ENCODE measurements at regions not wholly inside any gene's neighbourhood (a gene's known extent, or its start where the extent isn't known, plus 50 kb on each side); places are given as distances from the start of the nearest gene placed in this dataset.
"Not testable (repeated sequence)": the region's sequence is repeated elsewhere in the genome, so short reads cannot be mapped to it uniquely, and the experiment has no call there.

DNA sequence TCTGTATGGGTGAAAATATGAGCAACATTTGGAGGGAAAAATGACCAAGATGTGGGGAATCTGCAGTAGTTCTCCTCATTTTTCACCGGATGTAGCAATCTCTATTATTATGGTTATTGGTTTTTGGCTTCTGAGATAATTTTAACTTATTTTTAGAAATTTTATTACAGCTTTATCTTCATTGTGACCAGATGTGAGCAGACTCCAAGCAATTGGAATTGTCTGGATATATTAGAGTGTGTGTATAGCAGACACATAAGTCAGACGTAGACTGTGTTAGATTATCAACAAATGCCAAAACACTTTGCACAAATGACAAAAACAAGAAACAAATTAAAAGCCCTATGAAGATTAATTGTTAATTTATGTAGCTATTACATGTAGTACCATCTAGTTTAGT is 249.1 kb downstream of the DNAJB9 start:
- no peak for DNase-seq

GRCh38 chr7:108824840-108825580 is 255.3 kb downstream of the DNAJB9 start:
- peak; percentile 26 for DNase-seq

- no peak for DNase-seq
These were observed 255.9 kb downstream of the DNAJB9 start for GRCh38 chr7:108825581-108825909.

DNA sequence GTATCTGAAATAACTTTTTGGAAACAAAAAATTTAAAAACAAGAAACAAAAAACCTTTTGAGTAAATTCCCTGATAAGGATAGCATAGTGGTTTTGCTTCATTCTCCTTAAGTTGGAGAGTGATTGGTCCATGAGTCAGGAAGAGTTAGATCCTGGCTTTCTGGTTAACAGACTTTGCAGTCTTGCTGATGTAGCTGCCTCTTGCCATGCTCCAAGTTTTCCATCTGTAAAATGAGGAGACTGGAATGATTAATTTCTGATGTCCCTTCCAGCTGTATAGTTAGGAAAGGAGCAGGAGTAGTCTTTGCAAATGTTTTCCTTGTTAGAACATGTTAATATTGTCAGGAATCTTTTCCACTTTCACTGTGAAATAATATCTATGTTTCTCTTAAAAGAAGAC is 266.6 kb downstream of the DNAJB9 start:
- no peak for DNase-seq

DNA sequence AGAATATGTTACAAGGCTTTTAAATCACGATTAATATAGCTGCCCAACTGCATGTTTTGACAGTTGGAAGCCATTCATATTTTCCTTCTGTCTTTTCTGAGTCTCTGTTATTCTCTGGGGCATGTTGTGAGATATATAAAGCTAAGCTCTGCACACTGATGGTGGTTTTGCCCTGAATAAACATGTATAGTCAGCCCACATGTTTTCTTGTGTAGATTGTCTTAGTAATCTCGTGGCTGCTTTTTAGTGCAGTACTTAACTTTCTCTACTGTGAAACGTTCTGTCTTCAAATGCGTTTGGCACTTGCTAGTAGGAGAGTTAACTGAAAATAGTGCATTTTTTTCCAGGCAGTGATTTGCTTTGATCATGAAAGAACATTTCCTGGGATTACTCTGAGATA is 268.5 kb downstream of the DNAJB9 start:
- no peak for DNase-seq

DNA sequence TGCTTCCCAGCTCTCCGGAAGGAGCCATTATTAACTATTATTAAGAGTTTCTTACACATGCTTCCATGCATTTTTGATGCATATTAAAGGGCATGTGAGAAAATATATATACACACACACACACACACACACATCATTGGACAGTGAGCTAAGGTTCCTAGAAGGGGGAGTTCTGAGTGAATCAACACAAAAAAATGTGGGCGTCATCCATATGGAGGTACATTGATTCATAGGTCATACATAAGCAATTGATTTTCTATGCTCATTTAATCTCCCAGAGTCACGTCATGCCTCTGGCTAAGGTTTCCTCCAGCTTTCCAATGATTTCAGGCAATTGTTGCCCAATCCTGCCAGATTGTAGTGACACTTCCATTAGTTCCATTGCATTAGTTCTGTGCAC is 269.4 kb downstream of the DNAJB9 start:
- peak; percentile 10 for DNase-seq

DNA sequence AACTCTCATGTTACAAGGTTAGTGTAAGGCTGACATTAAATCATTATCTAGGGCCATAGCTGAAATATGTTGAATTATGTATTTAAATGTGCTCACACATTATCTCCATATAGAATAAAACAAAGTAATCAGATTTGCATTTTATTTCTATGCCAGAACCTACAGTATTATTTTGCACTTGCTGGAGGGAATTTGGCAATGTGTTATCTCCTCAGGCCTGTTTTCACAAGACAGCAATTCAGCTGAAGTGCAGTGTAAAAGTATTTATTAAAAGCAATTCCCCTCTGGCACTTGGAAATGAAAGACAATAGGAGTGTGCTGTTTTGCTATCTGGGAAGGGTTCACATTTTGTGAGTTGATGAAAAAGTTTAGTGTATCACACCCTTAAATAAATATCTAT is 276.3 kb downstream of the DNAJB9 start:
- no peak for DNase-seq

- DNase-seq: no peak
These were observed 276.8 kb downstream of the DNAJB9 start for GRCh38 chr7:108846471-108846870.

- DNase-seq: no peak
These were observed 278.8 kb downstream of the DNAJB9 start for GRCh38 chr7:108848486-108848885.

DNA sequence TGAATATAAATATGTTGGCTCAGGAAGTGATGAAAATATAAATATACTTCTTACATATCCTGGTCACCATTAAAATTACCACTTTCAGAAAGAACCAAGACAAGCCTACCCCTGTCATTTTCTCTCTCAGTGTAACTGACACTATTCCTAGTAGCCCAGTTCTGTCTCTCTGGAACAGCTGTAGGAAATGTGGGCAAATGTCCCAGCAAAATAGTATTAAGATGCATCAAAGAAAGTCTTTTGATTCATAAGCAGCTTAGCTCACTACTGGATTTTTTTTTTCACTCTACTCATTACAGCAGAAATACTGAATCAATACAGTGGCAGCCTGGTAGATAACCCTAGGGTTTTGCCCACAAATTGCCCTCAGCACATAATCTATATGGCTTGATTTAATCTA is 290.9 kb downstream of the DNAJB9 start:
- DNase-seq: no peak

- DNase-seq: no peak
These were observed 291.4 kb downstream of the DNAJB9 start for GRCh38 chr7:108861071-108861470.

DNA sequence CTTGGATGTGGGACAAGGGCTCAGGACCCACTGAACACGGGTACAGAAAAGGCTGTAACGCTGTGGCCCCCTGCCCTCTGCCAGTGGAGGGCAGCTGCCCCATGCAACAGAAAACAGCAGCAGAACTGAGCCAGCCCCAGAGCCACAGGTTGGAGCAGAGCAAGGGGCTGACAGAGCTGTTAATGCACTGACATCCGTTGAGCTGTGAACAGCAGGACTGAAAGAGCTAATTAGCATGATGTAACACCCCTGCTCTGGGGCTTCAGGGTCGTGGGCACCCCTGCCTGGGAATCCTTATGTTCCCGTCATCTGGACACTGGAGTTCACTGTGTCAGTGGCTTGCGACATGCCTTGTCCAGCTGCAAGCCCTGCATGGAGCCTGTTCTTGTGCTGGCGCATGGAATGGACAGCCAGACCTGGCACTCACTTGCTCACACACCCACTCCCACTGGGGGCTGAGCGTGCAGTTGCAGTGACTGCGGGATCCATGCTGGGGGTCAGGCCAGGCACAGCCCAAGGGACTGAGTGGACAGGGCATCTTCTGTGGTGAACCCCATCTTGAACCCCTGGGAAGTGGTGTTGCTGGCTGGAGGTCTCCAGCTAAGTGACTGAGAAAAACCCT is 293.7 kb downstream of the DNAJB9 start:
- DNase-seq: no peak

DNA sequence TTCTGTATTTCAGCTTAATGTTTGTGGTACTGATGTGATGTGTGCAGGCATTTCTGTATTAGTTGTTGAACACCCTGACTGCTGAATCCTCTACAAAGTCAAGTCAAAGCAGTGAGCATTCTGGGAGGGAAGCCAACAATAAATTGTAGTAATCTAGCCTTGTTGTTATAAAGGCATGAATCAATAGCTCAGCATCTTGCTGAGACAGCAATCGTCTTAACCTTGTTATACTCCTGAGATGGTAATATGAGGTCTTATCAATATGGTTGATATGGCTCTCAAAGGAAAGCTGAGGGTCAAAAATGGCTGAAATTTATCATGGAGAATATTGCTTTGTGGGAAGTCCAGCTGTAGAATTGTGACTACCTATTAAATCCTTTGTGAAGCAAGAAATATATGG is 299.4 kb downstream of the DNAJB9 start:
- DNase-seq: no peak

- peak; percentile 3 for DNase-seq
These were observed 305.5 kb downstream of the DNAJB9 start for GRCh38 chr7:108875139-108875538.

GRCh38 chr7:108890862-108891261 is 321.2 kb downstream of the DNAJB9 start:
- DNase-seq: no peak

DNA sequence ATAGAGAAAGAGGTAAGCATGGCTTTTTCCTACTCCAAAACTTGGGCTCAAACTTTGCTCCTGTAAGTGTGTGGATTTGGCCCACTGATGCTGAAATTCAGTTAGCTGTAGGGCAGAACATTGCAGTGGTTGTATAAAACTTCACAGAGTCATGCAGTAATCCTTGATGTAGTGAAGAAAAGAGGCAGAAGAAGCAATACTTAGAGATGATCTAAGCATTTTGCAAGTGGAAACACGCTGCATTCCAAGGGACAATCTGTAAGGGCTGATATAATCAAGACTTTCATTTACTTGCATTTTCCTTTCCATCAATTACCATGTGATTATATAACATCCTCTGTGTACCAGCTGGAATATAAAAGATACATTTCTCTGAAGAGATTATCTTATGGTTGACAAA is 338.8 kb downstream of the DNAJB9 start:
- no peak for DNase-seq

GRCh38 chr7:108911016-108911415 is 341.3 kb downstream of the DNAJB9 start:
- no peak for DNase-seq

- no peak for DNase-seq
These were observed 350.8 kb downstream of the DNAJB9 start for GRCh38 chr7:108920490-108920889.

DNA sequence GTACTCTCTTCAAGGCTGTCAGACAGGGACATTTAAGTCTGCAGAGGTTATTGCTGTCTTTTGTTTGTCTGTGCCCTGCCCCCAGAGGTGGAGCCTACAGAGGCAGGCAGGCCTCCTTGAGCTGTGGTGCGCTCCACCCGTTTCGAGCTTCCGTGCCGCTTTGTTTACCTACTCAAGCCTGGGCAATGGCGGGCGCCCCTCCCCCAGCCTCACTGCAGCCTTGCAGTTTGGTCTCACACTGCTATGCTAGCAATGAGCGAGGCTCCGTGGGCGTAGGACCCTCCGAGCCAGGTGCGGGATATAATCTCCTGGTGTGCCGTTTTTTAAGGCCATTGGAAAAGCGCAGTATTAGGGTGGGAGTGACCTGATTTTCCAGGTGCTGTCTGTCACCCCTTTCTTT is 373.4 kb downstream of the DNAJB9 start:
- not testable (repeated sequence) for DNase-seq

DNA sequence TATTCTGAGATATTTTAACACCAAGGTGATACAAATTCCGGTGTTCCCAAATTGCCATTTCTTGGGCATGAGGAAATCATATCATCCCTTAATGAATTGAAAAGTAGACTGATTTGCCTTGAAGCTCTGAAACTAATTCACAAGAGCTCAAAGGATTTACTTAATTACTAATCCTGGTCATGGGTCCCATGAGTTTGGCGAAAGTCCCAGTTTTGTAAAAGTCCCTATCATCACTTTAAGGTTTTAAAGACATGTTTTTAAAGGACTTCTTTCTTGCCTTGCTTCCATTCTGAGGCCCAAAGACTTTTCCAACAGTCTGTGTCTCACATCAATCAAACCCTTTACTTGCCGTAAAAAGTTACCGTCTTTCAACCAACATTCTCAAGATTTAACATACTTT is 377.9 kb downstream of the DNAJB9 start:
- no peak for DNase-seq

DNA sequence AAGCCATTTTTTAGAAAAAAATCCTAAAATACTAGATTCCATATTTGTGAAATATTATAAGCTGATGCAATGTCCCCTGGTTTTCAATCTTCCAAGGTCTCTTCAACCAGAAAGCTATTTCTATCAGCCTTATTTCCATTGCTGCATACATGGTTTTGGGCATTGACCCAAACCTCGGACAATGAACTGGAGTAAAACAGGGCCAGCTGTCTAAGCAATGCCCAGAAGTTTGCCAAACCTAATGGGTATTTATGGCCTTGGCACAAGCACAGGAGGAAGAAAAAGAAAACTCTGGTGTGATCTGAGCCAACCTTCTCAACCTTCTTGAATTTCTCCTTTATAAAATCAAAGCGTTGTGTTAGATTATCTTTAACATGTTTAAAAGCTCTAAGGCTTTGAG is 402.3 kb downstream of the DNAJB9 start:
- DNase-seq: no peak

DNA sequence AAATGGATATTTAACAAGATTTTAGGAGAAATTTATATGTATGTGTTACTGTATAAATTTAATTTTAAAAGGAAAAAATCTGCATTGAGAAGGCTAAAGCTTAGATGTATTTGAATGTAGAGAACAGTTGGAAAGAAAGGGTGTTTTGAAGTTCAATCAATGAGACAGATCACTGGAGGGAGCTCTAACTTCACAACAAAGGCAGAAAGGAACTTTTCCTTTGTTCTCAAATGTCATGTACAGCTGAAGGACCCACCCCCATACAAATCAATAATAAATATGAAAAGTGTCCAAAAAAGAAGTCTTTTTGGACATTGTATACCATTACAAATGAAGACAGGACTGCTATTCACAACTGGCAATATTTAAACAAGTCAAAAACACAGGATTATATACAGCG is 403.4 kb downstream of the DNAJB9 start:
- DNase-seq: no peak

GRCh38 chr7:108974641-108975040 is 405.0 kb downstream of the DNAJB9 start:
- DNase-seq: no peak

DNA sequence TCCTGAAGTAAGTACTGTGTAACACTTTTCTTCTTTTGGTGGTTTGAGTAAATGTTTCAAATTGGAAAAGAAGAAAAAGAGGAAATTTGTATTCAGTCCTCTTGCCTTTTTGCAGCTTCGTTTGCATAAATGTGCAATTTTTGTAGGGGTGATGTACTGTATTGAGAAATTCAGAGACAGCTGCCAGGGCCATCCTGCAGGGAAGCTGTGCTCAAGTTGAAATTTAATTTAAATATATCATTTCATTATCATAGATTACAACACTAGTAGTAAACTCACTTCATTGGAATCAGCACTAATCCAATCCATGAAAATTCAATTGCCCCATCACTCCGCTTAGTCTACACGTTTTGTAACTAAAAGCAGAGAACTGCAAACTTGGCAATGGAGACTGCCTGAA is 415.4 kb downstream of the DNAJB9 start:
- DNase-seq: no peak

GRCh38 chr7:108989319-108989718 is 419.6 kb downstream of the DNAJB9 start:
- no peak for DNase-seq
